T-helper 1 cell treated with Interleukin-12 subunit alpha and Interleukin-12 subunit beta and Interleukin-4 antibody, amounts not matched to agents 30 μg/mL and 1 μg/mL, for 36 hours (primary cell): ENCODE measurements at regions not wholly inside any gene's neighbourhood (a gene's known extent, or its start where the extent isn't known, plus 50 kb on each side); places are given as distances from the start of the nearest gene placed in this dataset.

ENCODE experiments used
- H3K27ac Mint-ChIP-seq: one replicate; pipeline ENCODE4 v1.8.0; 2021; ENCODE audit warnings: mild to moderate bottlenecking, mixed read lengths
- H3K27me3 Mint-ChIP-seq: one replicate; pipeline ENCODE4 v1.8.0; 2021; ENCODE audit warnings: low read depth, mixed read lengths
- H3K36me3 Mint-ChIP-seq: one replicate; pipeline ENCODE4 v1.8.0; 2021; ENCODE audit warnings: low read depth, mixed read lengths
- H3K4me1 Mint-ChIP-seq: one replicate; pipeline ENCODE4 v1.8.0; 2021; ENCODE audit warnings: low read depth, mixed read lengths
- H3K4me3 Mint-ChIP-seq: one replicate; pipeline ENCODE4 v1.8.0; 2021; ENCODE audit warnings: mild to moderate bottlenecking, moderate library complexity, mixed read lengths
- H3K9me3 Mint-ChIP-seq: one replicate; pipeline ENCODE4 v1.8.0; 2021; ENCODE audit warnings: mixed read lengths

- Mint-ChIP-seq H3K27ac (no peak overlapping the region), H3K36me3 (no peaks in the 10 kb centered on the region), H3K4me3 (no peak overlapping the region), H3K4me1 (no peaks in the 10 kb centered on the region), H3K9me3 (no peaks in the 10 kb centered on the region), H3K27me3 (peaks cover 4% of the 10 kb centered on the region)
Observed at GRCh38 chr19:31119951-31120690, 229.1 kb downstream of the TSHZ3 start.

DNA sequence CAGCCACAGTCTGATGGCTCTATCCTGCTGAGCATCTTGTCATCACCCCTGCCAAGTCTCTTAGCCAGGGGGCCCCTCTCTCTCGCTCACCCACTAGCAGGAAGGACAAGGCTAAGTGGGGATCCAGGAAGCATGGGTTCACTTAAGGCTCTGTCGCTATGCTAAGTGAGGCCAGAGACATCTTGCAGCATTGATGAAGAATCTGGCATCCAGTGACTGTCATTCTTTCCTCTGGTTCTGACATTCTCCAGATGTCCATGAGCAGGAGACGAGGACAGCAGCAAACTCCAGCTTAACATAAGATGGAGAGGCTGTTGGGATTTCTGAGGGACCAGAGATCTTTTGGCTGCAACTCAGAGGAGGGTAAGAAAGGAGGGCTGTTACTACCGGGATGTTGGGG is 230.2 kb downstream of the TSHZ3 start:
- Mint-ChIP-seq H3K36me3 (no peaks in the 10 kb centered on the region), H3K4me1 (no peaks in the 10 kb centered on the region), H3K27me3 (peaks cover 4% of the 10 kb centered on the region), H3K27ac (no peak overlapping the region), H3K9me3 (no peaks in the 10 kb centered on the region), H3K4me3 (no peak overlapping the region)

GRCh38 chr19:31118287-31118955 is 230.8 kb downstream of the TSHZ3 start:
- Mint-ChIP-seq H3K4me3 (no peak overlapping the region), H3K27me3 (peaks cover 8% of the 10 kb centered on the region), H3K4me1 (no peaks in the 10 kb centered on the region), H3K27ac (no peak overlapping the region), H3K36me3 (no peaks in the 10 kb centered on the region), H3K9me3 (no peaks in the 10 kb centered on the region)

DNA sequence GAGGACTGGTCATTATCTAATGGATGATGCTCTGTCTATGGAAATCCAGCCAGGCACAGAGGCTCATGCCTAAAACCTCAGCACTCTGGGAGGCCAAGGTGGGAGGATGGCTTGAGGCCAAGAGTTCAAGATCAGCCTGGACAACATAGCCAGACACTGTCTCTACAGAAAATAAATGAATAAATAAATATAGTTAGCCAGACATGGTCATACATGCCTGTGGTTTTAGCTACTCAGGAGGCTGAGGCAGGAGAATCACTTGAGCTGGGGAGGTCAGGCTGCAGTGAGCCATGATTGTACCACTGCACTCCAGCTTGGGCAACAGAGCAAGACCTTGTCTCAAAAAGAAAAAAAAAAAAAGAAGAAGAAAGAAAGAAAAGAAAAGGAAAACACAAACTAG is 234.7 kb downstream of the TSHZ3 start:
- Mint-ChIP-seq H3K4me1 (peaks cover 11% of the 10 kb centered on the region), H3K27me3 (peaks cover 36% of the 10 kb centered on the region), H3K36me3 (no peaks in the 10 kb centered on the region), H3K27ac (no peak overlapping the region), H3K9me3 (no peaks in the 10 kb centered on the region), H3K4me3 (no peak overlapping the region)

- H3K9me3 Mint-ChIP-seq = no peaks in the 10 kb centered on the region
- peaks cover 16% of the 10 kb centered on the region for H3K4me1 Mint-ChIP-seq
- H3K27ac Mint-ChIP-seq = no peak overlapping the region
- no peaks in the 10 kb centered on the region for H3K36me3 Mint-ChIP-seq
- peaks cover 41% of the 10 kb centered on the region for H3K27me3 Mint-ChIP-seq
- H3K4me3 Mint-ChIP-seq = no peak overlapping the region
Observed at GRCh38 chr19:31113293-31113692, 235.9 kb downstream of the TSHZ3 start.

DNA sequence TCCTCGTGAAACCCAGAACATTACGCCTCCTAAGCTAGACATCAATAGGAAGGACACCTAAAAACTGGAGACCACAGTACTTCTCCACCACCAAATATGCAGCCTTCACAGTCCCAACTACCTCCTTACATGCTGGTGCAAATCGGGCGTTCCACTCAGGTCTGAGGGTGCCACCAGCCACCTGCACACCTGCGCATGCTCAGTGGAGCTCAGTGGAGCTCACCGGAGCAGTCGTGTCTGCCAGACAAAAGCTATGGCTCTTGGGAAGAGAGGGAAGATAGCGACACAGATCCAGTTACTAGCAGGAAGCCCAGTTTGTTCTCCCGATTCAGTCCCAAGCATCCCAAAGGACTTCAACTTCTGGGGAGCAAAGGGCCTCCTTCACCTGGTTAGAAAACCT is 237.1 kb downstream of the TSHZ3 start:
- Mint-ChIP-seq H3K4me1 (peaks cover 16% of the 10 kb centered on the region), H3K27me3 (peaks cover 45% of the 10 kb centered on the region), H3K36me3 (no peaks in the 10 kb centered on the region), H3K4me3 (no peak overlapping the region), H3K27ac (no peak overlapping the region), H3K9me3 (no peaks in the 10 kb centered on the region)

- Mint-ChIP-seq H3K27me3 (peaks cover 41% of the 10 kb centered on the region), H3K9me3 (no peaks in the 10 kb centered on the region), H3K4me3 (no peak overlapping the region), H3K36me3 (no peaks in the 10 kb centered on the region), H3K4me1 (peaks cover 16% of the 10 kb centered on the region), H3K27ac (no peak overlapping the region)
Observed at GRCh38 chr19:31111741-31112140, 237.5 kb downstream of the TSHZ3 start.

DNA sequence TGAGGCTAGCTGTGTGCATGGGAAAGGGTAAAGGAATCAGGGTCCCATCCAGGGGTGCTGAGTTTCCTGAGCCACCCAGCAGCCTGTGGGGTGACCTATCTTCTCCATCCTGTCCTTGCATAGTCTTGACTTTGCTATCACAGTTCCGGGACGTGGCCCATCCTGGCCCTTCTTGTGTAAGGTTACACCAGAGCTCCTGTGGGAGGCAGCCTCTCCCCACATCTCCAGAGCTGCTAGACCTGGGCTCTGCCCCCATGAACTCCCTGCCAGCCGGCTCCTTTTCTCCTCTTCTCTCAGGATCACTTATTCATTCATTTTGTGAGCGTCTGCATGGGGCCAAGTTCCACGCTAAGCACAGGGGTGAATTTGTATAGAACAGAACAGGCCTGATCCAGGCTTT is 238.9 kb downstream of the TSHZ3 start:
- no peak overlapping the region for H3K4me3 Mint-ChIP-seq
- H3K27me3 Mint-ChIP-seq = peaks cover 46% of the 10 kb centered on the region
- no peaks in the 10 kb centered on the region for H3K9me3 Mint-ChIP-seq
- H3K27ac Mint-ChIP-seq = no peak overlapping the region
- H3K36me3 Mint-ChIP-seq = no peaks in the 10 kb centered on the region
- H3K4me1 Mint-ChIP-seq = peaks cover 16% of the 10 kb centered on the region

DNA sequence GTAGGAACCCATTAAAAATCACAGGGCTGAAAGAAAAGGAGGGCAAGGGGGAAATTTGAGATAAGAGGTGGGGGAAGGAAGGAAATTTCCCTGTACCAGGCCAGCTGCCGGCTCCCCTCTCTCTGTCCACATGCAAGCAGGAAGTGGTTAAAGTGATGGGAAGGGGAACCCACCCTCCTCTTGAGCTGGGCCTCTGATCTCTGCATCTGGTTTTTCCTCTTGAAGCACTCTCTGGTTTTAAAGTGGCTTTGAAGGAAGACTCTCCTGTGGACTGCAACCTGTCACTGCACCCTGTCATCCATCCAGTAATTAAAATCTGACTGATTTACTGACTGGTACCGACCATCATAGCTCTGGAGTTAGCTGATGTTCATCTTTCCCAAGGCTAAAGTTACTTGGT is 239.6 kb downstream of the TSHZ3 start:
- peaks cover 16% of the 10 kb centered on the region for H3K4me1 Mint-ChIP-seq
- no peaks in the 10 kb centered on the region for H3K9me3 Mint-ChIP-seq
- no peaks in the 10 kb centered on the region for H3K36me3 Mint-ChIP-seq
- no peak overlapping the region for H3K27ac Mint-ChIP-seq
- H3K27me3 Mint-ChIP-seq = peaks cover 46% of the 10 kb centered on the region
- H3K4me3 Mint-ChIP-seq = no peak overlapping the region

- Mint-ChIP-seq H3K27me3 (peaks cover 29% of the 10 kb centered on the region), H3K9me3 (no peaks in the 10 kb centered on the region), H3K4me1 (peaks cover 16% of the 10 kb centered on the region), H3K36me3 (no peaks in the 10 kb centered on the region), H3K4me3 (no peak overlapping the region), H3K27ac (no peak overlapping the region)
Observed at GRCh38 chr19:31107096-31107495, 242.1 kb downstream of the TSHZ3 start.

DNA sequence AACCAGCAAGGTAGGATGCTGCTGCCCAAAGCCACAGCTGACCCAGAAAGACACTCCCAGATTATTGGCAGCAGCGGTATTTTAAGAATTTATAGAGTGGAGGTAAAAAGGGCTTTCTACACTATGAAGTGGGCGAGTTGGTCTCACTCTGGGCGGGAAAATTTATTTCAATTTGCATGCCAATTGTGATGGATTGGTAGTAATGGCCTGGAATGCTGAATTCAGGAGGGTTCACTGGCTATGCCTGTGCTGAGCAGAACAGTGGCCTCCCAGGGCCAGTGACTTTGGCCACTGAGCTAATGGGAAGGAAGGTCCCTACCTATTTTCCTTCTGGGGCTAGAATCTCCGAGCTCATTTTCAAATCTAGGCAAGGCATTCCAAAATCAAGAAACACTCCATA is 243.5 kb downstream of the TSHZ3 start:
- peaks cover 18% of the 10 kb centered on the region for H3K27me3 Mint-ChIP-seq
- no peak overlapping the region for H3K27ac Mint-ChIP-seq
- no peaks in the 10 kb centered on the region for H3K9me3 Mint-ChIP-seq
- peaks cover 15% of the 10 kb centered on the region for H3K4me1 Mint-ChIP-seq
- no peak overlapping the region for H3K4me3 Mint-ChIP-seq
- H3K36me3 Mint-ChIP-seq = no peaks in the 10 kb centered on the region

GRCh38 chr19:31104451-31104850 is 244.8 kb downstream of the TSHZ3 start:
- Mint-ChIP-seq H3K4me1 (peaks cover 4% of the 10 kb centered on the region), H3K27ac (no peak overlapping the region), H3K27me3 (peaks cover 14% of the 10 kb centered on the region), H3K36me3 (no peaks in the 10 kb centered on the region), H3K4me3 (no peak overlapping the region), H3K9me3 (no peaks in the 10 kb centered on the region)

GRCh38 chr19:31103228-31103627 is 246.0 kb downstream of the TSHZ3 start:
- Mint-ChIP-seq H3K4me3 (no peak overlapping the region), H3K4me1 (no peaks in the 10 kb centered on the region), H3K36me3 (no peaks in the 10 kb centered on the region), H3K27ac (no peak overlapping the region), H3K9me3 (no peaks in the 10 kb centered on the region), H3K27me3 (peaks cover 9% of the 10 kb centered on the region)

DNA sequence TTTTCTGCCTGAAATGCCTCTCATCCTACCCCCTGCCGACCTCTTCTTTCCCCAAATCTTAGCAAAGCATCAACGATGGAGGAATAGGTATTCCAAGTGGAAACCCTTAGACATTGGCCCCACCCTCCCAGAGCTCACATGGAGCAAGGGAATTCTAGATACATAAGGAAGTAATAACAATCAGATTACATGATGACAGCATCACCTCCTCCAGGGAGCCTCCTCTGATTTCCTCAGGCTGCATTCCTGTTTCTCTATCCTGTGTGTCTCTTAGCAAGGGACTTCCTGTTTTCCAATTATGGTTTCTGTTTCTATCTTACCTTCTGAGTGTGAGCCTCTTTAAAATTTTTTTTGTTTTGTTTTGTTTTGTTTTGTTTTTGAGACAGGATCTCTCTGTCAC is 246.6 kb downstream of the TSHZ3 start:
- H3K27me3 Mint-ChIP-seq = peaks cover 4% of the 10 kb centered on the region
- H3K4me3 Mint-ChIP-seq = no peak overlapping the region
- no peaks in the 10 kb centered on the region for H3K36me3 Mint-ChIP-seq
- no peaks in the 10 kb centered on the region for H3K4me1 Mint-ChIP-seq
- H3K9me3 Mint-ChIP-seq = no peaks in the 10 kb centered on the region
- no peak overlapping the region for H3K27ac Mint-ChIP-seq

GRCh38 chr19:31100981-31101380 is 248.3 kb downstream of the TSHZ3 start:
- H3K27me3 Mint-ChIP-seq = peaks cover 3% of the 10 kb centered on the region
- no peaks in the 10 kb centered on the region for H3K9me3 Mint-ChIP-seq
- no peak overlapping the region for H3K27ac Mint-ChIP-seq
- no peaks in the 10 kb centered on the region for H3K36me3 Mint-ChIP-seq
- no peaks in the 10 kb centered on the region for H3K4me1 Mint-ChIP-seq
- H3K4me3 Mint-ChIP-seq = no peak overlapping the region
